NCI-H1048 (cell line): ENCODE measurements at regions not wholly inside any gene's neighbourhood (a gene's known extent, or its start where the extent isn't known, plus 50 kb on each side); places are given as distances from the start of the nearest gene placed in this dataset.
"Not testable (repeated sequence)": the region's sequence is repeated elsewhere in the genome, so short reads cannot be mapped to it uniquely, and the experiment has no call there.

Experiments
- DNase-seq: peaks from one replicate; lab custom pipeline; 2025; lab: John Stamatoyannopoulos, UW

DNA sequence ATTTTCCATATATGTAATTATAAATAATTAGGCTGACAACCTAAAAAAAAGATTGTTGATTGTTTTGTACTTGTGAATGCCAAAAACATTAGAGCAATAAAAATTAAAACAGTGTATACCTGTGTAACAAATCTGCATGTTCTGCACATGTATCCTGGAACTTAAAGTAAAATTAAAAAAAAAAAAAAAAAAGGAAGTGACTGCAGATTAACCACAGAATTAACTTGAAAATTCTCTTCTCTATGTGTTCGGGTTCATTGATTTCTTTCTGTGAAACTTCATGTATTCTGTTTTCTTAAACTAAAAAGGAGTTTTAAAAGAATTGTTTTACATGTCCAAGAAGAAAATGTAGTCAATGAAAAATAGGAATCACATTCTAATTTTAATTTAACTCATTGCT is 95.7 kb downstream of the FASLG start:
- no peak for DNase-seq

DNA sequence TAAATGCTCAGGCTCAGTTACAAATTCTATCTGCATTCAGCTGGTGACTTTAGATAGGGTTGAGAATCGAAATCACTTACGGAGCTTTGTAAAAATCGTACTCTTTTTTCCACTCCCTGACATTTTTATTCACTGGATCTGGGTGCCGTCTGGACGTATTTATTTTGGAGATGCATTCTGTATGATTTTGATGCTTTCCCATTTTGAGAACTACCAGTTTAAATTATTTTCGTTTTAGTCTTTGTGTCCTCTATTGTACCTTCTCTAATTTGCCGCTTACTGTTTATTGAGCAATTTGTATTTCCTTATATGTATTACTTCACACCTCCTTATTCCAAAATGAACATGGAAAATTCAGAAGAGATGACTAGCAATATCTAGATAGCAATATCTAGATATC is 96.2 kb downstream of the FASLG start:
- DNase-seq, result no peak

DNA sequence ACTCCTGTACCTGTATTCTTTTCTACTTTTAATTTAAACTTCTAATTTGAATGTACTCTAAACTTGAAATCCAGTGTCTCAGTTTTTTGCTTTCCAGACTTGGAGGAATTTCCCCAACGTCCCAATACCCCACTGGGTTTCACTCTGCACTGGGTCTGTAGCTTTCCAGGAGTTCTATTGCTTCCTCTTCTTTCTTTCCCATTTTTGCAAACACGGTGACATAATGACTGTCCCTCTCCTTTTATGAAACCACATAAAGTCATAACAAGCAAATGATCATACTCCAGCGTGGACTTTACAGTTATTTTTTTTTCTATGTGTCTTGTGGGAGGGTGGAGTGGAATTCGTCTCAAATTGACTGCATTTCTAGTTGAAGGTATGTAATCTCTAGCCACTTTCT is 97.1 kb downstream of the FASLG start:
- no peak for DNase-seq

DNA sequence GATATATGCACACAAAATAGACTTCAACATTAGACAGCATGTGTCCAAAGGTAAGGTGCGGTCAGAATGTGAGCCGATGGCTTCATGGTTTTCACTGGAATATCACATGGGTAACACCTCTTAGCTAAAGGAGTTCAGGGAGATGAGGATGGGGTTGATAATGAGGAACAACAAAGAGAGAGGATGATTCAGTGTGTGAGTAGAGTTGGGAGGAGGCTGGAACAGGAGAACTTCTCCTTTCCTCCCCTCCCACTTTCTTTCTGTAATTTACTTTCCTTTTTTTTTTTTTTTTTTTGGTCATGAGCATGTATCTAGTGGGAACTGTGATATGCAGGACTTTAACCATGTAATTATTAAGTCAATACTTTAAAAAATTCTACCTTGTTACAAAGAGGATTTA is 99.4 kb downstream of the FASLG start:
- no peak for DNase-seq

DNA sequence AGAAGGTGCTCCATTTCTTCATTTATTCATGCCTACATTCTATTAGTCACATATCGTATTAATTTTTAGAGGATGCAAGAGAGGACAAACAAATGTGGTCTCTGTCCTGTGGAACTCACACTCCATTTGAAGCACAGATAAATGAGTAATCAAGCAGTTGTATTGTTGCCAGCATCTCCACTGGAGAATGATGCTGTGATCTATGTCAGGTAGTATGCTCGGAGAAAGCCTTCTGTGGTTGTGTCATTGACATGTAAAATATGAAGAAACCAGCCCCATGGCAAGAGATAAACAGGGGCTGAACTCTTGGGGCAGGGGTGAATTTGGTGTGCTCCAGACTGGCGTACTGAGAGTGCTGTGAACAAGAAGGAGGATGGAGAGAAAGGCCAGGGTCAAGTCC is 101.2 kb downstream of the FASLG start:
- DNase-seq, result no peak

DNA sequence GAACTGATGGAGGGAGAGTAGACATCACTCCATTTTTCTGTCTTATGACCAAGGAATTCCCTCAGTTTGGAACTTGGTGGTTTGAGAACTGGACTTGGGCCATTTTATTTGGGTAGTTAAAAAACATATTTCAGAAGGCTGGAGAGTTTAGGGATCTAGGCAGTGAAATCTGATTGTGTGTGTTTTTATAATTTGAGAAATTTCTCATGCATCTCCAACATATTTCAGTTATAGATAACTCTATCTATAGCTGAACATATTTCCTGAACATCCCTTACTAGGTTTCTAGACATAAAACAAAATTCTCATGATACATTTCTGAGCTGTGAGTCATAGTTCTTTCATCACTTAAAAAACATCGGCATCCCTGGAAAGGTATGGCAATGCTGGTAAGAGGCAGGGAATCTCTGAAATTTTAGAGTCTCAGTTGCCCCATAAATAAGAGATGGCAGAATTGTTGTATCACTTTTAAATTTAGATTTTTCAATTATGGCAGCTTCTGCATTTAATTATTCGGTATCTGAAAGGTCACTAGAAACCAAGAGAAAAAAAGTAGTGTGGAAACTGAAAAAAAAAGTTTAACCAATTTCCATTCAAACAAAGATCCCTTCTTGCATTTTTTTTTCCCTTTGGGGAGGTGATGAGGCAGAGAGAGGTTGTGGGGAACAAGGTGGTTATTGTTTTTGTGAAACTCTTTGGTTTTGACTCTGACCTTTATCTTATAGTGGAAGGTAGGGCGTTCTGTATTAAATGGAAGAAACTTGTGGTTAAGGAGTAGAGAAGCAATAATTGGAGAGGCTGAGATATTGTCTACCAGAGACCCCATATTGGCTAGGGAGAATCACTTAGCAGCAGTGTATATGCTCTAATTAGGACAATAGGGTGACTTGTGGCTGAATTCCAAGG is 102.9 kb downstream of the FASLG start:
- DNase-seq, result no peak

DNA sequence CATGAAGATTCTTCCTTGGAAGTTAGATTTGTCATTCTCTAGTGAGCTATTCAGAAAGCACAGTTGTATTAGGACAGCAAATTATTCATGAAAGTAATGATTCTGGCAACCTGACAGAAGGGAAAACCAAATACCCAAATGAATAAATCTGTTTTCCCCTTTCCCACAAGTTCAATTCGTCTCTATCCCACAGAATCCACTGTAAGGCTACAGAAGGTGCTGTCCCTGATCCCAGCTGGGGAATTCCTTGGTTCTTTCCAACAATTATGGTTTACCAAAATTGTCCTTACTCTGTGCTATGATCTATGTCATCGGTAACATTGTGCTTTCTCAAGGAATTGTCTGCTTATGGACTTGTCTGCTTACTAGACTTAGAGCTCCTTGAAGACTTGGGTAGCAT is 104.2 kb downstream of the FASLG start:
- no peak for DNase-seq

DNA sequence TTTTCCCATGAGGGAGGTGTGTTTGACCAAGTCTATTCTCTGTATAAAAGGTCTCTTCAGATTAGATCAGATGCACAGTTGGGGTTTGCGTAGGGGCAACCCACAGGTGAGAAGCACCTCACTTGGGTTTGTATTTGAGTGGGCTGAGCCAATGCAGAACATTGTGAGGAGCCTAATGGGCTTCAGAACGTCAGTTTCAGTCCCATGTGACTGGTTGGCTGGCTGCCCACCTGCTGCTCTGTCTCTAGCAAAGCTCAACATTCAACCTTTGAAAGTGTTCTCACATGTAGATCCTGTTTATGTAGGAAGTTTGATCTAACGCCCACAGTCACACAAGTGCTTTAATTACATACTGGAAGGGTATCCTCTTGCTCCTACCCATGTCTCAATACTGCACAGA is 105.5 kb downstream of the FASLG start:
- no peak for DNase-seq

DNA sequence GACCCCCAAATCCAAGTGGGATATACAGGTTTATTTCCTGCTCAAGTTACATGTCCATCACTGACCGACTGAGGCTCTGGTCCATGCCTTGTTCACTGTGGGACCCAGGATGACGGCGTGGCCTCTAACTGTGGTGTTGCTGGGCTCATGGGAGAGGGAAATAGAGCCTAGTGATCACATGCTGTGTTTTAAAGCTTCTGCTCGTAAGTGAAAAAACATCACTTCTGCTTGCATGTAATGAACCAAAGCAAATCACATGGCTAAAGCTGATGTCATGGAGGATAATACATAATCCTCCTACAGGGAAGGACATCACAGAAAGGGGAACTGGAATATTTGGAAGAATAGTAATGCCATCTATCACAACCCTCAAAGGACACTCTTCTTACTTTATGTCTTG is 107.6 kb downstream of the FASLG start:
- no peak for DNase-seq

DNA sequence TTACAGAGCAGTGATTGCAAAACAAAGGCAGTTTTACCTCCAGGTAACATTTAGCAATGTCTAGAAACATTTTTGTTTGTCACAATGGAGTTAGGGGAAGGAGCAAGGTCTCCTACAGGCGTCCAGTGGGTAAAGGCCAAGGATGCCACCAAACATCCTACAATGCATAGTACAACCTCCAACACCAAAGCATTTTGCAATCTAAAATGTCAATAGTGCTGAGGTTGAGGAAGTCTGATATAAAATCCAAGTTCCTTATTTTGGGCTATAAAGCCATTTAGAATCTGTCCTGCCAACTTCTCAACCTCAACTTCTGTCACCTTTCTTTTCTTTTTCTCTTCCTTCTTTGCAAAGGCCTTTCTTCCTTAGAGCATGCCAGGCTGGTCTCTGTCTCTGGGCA is 111.2 kb downstream of the FASLG start:
- no peak for DNase-seq

DNA sequence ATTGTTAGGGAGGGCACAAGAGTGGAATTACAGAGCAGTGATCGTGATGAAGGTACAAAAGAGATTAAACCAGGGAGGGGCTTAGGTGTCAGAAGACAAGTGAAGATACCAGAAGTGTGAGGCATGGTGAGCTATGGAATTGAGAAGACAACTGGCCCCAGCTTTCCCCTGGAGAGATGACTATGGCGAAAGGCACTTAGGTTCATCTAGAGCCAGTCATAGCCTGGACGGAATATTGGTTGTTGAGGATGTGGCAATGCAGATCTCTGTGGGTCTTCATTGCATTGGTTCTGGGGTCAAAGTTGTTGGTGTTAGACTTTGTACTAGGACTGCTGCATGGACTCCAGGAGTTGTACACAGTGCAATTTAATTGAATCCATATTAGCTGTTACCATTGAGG is 115.7 kb downstream of the FASLG start:
- DNase-seq, result no peak

DNA sequence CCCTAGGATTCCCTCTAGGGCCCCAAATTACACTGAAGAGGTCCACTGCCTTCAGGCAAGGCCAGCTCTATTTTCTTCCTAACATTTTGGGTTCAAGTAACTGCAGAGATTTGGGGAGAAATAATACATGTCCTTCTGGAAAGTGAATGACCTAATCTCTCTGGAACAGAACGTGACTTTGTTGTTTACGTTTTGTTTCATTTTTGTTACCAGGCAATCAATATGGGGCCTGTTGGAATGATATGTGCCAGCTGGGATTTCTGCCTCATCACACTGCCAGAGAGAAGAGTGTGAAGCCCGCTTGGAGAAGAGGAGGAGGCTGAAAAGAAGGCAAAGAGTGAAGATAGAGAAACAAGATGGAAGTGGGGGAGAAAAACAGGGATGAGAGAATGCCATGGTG is 116.7 kb downstream of the FASLG start:
- DNase-seq, result no peak

DNA sequence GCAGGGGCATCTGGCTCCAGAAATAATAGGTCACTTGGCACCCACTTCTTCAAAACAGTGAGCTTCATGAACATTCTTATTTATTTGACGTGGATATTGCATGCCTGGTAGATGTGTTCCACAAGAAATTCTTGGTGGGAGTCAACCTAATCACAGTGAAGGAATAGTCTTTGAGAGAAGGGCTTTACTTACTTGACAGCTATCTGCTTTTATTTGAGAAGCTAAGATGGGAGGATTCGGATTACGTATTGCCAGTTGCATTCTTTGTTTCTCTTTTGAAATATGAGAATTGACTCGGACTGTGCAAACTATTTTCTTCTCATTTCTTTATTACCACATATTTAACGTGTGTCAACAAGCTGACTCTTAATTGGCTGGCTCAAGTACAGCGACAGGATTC is 117.2 kb downstream of the FASLG start:
- no peak for DNase-seq

DNA sequence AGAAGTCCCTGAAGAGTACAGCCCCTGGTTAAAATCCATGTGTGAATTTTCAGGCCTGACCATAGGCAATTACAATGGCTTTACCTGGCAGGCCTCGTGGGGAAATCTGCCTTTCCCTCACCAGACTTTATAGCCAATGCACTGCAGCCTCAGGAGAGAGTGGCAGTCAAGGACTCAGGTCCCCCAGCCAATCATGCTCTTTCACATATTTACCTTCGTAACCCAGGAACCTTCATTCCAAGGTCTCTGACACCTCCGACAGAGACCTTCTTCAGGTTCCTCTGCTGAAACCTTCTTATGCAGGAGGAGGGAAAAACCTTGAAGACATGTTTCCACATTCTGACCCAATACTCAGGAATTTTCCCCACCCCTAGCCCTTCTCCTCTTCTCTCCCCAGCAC is 118.9 kb downstream of the FASLG start:
- no peak for DNase-seq

DNA sequence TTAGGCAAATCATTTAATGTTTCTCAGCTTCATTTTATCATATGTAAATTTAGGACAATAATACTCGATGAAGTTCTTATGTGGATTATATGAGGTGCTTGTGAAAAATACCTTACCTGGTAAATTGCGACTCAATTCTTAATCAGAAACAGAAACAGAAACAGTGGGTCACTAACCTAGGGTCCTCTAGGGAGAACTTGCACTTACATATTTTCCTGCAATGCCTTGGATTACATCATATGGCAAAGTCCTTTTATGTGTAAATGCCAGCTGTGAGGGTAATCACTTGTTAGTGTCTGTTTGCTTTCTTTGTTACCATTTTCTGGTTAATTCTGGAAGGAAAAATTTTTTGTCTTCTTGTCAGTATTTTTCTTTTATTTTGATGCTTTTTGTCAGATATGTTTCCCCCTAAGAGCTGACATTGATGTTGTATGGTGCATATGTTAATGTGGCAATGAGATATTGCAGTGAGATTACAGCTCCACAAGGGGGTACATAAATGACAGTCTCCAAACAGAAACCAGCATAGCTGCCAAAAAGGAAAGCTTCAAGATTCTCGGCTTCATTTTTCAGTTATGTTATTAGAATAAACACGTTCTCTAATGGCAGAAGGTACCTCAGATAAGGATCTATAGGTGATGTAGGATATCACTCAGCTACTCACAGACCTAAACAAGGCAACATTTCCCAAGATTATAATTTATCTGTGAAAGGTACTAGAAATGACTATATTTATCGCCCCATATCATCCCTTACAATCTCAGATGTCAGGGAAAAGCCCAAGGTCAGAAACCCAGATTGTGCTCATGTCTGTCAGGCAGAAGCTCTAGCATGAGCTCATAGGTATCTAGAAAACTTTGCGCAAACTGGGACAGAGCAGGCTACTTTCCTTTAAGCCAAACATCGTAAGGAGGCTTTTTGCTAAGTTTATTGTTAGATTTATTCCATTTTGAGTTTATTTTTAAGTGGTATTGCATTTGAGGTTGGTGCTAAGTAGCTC is 119.9 kb downstream of the FASLG start:
- no peak for DNase-seq

DNA sequence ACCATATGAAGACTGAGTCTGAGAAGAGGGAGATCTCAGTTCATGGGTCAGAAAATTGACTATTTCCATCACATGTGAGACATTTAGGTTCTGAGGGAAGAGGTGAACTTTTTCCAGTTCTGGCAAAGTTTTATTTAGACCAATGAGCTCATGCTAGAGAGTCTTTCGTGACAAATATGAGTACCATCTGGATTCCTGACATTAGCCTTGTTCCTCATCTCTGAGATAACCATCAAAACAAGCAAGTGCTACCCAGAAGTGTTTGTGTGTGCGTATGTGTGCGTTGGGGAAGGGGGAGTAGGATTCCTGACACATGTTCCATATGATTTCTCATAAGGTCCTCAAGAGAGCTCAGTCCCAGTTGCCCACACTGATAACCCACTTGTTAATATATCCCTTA is 120.6 kb downstream of the FASLG start:
- DNase-seq, result no peak

DNA sequence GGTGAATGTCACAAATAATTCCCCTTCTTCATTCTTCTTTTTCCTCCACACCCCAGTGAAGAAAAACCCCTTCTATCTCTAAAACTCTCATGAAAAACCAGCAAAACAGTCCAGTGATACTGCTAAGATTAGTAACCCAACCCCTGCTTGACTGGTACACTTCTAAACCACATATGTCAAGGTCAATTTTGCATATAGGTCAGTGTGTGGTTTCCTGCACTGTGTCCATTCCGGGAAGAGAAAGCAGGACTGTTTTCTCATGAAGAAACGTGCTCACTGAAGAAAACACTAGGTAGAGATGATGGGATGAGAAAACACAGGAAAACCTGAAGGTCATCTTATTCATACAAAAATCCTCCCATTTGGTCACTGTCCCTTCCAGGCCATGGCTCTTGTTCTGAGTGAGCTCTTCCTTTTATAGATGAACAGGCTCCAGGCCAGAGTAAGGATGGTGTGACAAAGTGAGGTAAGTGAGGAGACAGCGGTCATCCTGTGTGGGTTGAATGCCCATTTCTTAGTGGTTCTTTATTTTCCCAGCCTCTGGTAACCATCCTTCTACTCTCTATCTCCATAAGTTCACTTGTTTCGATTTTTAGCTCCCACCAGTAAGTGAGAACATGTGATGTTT is 122.7 kb downstream of the FASLG start:
- DNase-seq, result no peak

DNA sequence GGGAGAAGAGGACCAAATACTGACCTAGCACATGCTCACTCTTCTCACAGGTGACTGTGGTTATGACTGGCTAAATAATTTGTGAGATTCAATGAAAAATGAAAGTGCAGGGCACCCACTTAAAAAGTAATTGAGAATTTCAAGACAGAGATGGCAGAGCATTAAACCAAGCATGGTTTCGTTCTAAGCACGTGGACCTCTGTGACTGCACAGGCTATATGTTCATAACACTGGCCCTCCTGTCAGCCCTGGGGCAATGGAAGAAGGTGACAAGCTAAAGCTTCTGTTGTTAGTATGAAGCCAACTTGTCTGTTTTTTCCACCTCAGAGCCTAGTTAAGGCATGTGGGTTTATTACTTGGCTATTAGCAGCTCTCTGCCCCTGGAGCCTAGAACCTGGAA is 130.9 kb downstream of the FASLG start:
- DNase-seq, result no peak

DNA sequence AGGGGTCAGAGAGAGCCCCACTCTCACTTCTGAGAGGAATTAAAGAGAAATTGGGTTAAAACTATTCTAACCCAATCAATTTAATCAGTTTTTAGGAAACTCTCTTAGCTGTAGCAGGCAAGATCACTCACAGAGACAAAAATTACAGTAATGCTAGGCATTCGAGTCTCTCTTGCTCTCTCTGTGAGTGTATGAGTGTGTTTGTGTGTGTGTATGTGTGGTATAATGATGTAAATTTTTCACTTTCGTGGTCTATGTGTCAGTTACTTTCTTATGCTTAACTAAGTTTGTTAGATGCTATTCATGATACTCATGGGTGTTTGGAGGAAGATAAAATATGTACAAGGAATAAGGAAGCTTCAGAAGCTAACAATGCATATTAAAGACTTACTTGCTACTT is 131.3 kb downstream of the FASLG start:
- DNase-seq, result no peak

DNA sequence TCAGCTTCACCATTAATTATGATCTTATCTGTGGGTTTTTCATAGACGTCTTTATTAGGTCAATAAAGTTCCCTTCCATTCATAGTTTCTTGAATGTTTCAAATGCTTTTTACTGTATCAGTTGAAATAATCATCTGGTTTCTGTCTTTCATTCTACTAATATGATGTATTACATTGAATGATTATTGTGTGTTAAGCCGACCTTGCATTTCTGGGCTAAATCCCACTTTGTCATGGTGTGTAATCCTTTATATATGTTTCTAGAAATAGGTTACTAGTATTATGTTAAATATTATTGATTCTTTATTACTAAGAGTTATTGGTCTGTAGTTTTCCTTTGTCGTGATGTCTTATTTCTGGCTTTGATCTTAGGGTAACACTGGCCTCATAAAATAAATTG is 134.9 kb downstream of the FASLG start:
- DNase-seq, result no peak

DNA sequence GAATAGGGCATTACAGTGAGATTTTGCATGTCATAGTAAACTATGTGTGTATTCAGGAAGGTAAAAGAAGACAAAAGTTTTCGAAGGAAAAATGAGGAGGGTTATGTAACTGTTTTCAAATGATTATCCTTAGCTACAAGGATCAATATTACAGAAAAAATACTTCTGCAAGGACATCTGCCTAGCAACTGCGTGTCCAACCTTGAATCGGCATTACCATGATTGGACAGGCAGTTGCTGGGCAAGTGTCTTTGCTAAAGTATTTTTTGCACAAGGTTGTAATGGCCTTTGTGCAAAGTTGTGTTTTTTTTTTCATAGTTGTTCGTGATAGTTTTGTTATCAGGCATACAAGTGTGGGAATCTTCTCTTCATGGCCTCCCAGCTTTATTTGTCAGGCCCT is 136.8 kb downstream of the FASLG start:
- no peak for DNase-seq

DNA sequence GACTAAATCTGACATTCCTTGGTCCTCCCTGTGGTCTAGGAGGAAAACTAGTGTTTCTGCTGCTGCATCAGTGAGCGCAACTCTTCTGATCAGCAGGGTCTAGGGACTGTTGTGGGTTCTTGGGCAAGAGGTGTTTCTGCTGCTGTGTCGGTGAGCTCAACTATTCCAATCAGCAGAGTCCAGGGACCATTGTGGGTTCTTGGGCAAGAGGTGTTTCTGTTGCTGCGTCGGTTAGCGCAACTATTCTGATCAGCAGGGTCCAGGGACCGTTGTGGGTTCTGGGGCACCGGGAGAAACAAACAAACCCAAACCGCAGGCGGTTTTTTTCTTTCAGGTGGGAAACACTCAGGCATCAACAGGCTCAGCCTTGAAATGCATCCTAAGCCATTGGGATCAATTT is 140.9 kb downstream of the FASLG start:
- DNase-seq, result not testable (repeated sequence)
